ENCODE measurements at regions not wholly inside any gene's neighbourhood (a gene's known extent, or its start where the extent isn't known, plus 50 kb on each side); places are given as distances from the start of the nearest gene placed in this dataset.

GRCh38 chr13:89899302-89900103 is 1448.0 kb upstream of the MIR17HG start:
- DNase-seq (ENCODE audit: low read depth in 1 of 2, low spot score in 1 of 2), result no peak
- TF ChIP-seq CTCF (IDR thresholded peaks at IDR 0.05; ENCODE audit: insufficient read depth, low read length), result no peak
- TF ChIP-seq SPI1 (IDR thresholded peaks at IDR 0.05; ENCODE audit: borderline replicate concordance, low read depth), result no peak
- TF ChIP-seq GABPA (IDR thresholded peaks at IDR 0.05; ENCODE audit: low read depth), result no peak
- no peak for TF ChIP-seq REST (IDR thresholded peaks at IDR 0.05; ENCODE audit: insufficient replicate concordance, low read depth)
- no peak for TF ChIP-seq POLR2AphosphoS5 (IDR thresholded peaks at IDR 0.05; ENCODE audit: low read depth)
- H3K27ac ChIP-seq (replicated peaks), result no peak overlapping the region

GRCh38 chr13:89900104-89900765 is 1447.3 kb upstream of the MIR17HG start:
- DNase-seq (ENCODE audit: low read depth in 1 of 2, low spot score in 1 of 2), result no peak
- TF ChIP-seq CTCF (IDR thresholded peaks at IDR 0.05; ENCODE audit: insufficient read depth, low read length) (no peak), POLR2AphosphoS5 (IDR thresholded peaks at IDR 0.05; ENCODE audit: low read depth) (no peak), GABPA (IDR thresholded peaks at IDR 0.05; ENCODE audit: low read depth) (no peak), SPI1 (IDR thresholded peaks at IDR 0.05; ENCODE audit: borderline replicate concordance, low read depth) (no peak), REST (IDR thresholded peaks at IDR 0.05; ENCODE audit: insufficient replicate concordance, low read depth) (no peak)
- H3K27ac ChIP-seq (replicated peaks), result no peak overlapping the region

More at GRCh38 chr13:89899302-89900103, 1448.0 kb upstream of the MIR17HG start:
- H3K4me3 ChIP-seq (replicated peaks; ENCODE audit: insufficient read depth, low read length), result no peak overlapping the region
- H3K27me3 ChIP-seq (ENCODE audit: insufficient read depth, poor library complexity, severe bottlenecking), result no peaks in the 10 kb centered on the region

GRCh38 chr13:89902223-89902622 is 1445.3 kb upstream of the MIR17HG start:
- Histone ChIP-seq H3K27me3 (ENCODE audit: insufficient read depth, poor library complexity, severe bottlenecking) (no peaks in the 10 kb centered on the region), H3K4me3 (replicated peaks; ENCODE audit: insufficient read depth, low read length) (no peak overlapping the region), H3K27ac (replicated peaks) (no peak overlapping the region)
- DNase-seq (ENCODE audit: low read depth in 1 of 2, low spot score in 1 of 2), result no peak
- TF ChIP-seq POLR2AphosphoS5 (IDR thresholded peaks at IDR 0.05; ENCODE audit: low read depth) (no peak), REST (IDR thresholded peaks at IDR 0.05; ENCODE audit: insufficient replicate concordance, low read depth) (no peak), GABPA (IDR thresholded peaks at IDR 0.05; ENCODE audit: low read depth) (no peak), CTCF (IDR thresholded peaks at IDR 0.05; ENCODE audit: insufficient read depth, low read length) (no peak), SPI1 (IDR thresholded peaks at IDR 0.05; ENCODE audit: borderline replicate concordance, low read depth) (no peak)

More at GRCh38 chr13:89900104-89900765, 1447.3 kb upstream of the MIR17HG start:
- Histone ChIP-seq H3K27me3 (ENCODE audit: insufficient read depth, poor library complexity, severe bottlenecking) (no peaks in the 10 kb centered on the region), H3K4me3 (replicated peaks; ENCODE audit: insufficient read depth, low read length) (no peak overlapping the region)
